ENCODE measurements at regions not wholly inside any gene's neighbourhood (a gene's known extent, or its start where the extent isn't known, plus 50 kb on each side); places are given as distances from the start of the nearest gene placed in this dataset.
A peak's percentile ranks its signal among the peaks of the same experiment; 100 is the strongest.

DNA sequence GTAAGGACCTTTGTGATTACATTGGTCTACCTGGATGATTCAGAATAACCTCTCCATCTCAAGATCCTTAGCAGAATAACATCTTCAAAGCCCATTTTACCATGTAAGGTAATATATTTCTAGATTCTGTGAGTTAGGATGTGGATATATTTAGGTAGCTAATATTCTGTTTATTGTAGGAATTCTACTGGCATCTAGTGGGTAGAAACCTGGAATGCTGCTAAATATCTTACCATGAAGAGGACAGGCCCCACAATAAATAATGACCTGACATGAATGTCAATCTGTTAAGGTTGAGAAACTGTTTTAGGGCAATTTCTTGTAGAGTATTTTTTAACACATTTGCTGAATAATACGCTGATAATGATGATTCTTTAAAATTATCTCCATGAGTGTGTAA, 426.8 kb downstream of the MAN2A1 start:
- H3K27me3 ChIP-seq (ENCODE audit: insufficient read depth, poor library complexity, severe bottlenecking): peaks cover 4% of the 10 kb centered on the region
- TF ChIP-seq, protein P1, sequence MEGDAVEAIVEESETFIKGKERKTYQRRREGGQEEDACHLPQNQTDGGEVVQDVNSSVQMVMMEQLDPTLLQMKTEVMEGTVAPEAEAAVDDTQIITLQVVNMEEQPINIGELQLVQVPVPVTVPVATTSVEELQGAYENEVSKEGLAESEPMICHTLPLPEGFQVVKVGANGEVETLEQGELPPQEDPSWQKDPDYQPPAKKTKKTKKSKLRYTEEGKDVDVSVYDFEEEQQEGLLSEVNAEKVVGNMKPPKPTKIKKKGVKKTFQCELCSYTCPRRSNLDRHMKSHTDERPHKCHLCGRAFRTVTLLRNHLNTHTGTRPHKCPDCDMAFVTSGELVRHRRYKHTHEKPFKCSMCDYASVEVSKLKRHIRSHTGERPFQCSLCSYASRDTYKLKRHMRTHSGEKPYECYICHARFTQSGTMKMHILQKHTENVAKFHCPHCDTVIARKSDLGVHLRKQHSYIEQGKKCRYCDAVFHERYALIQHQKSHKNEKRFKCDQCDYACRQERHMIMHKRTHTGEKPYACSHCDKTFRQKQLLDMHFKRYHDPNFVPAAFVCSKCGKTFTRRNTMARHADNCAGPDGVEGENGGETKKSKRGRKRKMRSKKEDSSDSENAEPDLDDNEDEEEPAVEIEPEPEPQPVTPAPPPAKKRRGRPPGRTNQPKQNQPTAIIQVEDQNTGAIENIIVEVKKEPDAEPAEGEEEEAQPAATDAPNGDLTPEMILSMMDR (IDR thresholded peaks at IDR 0.05; ENCODE audit: poor library complexity, severe bottlenecking): no peak
- DNase-seq (ENCODE audit: low spot score) (no peak), ATAC-seq (ENCODE audit: low read depth) (no peak)
- H3K27ac ChIP-seq (ENCODE audit: poor library complexity, severe bottlenecking): no peak overlapping the region
- no peaks in the 10 kb centered on the region for H3K9me3 ChIP-seq (ENCODE audit: severe bottlenecking)
- no peaks in the 10 kb centered on the region for H3K36me3 ChIP-seq (ENCODE audit: low read depth)
- H3K4me1 ChIP-seq (ENCODE audit: insufficient read depth, poor library complexity, severe bottlenecking): no peaks in the 10 kb centered on the region
- no peak overlapping the region for H3K4me3 ChIP-seq (ENCODE audit: severe bottlenecking)

DNA sequence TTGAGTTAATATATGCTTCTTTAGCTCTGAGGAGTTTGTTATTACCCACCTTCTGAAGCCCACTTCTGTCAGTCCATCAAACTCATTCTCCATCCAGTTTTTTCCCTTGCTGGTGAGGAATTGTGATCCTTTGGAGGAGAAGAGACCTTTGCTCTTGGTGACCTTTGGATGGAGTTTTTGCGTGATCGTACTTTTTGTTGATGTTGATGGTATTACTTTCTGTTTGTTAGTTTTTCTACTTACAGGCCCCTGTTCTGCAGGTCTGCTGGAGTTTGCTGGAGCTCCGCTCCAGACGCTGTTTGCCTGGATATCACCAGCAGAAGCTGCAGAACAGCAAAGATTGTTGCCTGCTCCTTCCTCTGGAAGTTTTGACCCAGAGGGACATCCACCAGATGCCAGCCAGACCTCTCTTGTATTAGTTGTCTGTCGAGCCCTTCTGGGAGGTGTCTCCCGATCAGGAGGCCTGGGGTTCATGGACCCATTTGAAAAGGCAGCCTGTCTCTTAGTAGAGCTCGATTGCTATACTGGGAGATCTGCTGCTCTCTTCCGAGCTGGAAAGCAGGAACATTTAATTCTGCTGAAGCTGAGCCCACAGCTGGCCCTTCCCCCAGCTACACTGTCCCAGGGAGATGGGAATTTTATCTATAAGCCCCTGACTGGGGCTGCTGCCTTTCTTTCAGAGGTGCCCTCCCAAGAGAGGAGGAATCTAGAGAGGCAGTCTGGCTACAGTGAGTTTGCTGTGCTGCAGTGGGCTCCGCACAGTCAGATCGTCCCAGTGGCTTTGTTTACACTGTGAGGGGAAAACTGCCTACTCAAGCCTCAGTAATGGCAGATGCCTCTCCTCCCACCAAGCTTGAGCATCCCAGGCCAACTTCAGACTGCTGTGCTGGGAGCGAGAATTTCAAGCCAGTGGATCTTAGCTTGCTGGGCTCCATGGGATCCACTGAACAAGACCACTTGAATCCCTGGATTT, 445.5 kb downstream of the MAN2A1 start:
- Histone ChIP-seq H3K27ac (ENCODE audit: poor library complexity, severe bottlenecking) (no peak overlapping the region), H3K27me3 (ENCODE audit: insufficient read depth, poor library complexity, severe bottlenecking) (no peaks in the 10 kb centered on the region), H3K9me3 (ENCODE audit: severe bottlenecking) (no peaks in the 10 kb centered on the region), H3K36me3 (ENCODE audit: low read depth) (no peaks in the 10 kb centered on the region), H3K4me3 (ENCODE audit: severe bottlenecking) (no peak overlapping the region), H3K4me1 (ENCODE audit: insufficient read depth, poor library complexity, severe bottlenecking) (no peaks in the 10 kb centered on the region)
- TF ChIP-seq, protein P1 (IDR thresholded peaks at IDR 0.05; ENCODE audit: poor library complexity, severe bottlenecking): no peak
- DNase-seq (ENCODE audit: low spot score): no peak
- no peak for ATAC-seq (ENCODE audit: low read depth)

DNA sequence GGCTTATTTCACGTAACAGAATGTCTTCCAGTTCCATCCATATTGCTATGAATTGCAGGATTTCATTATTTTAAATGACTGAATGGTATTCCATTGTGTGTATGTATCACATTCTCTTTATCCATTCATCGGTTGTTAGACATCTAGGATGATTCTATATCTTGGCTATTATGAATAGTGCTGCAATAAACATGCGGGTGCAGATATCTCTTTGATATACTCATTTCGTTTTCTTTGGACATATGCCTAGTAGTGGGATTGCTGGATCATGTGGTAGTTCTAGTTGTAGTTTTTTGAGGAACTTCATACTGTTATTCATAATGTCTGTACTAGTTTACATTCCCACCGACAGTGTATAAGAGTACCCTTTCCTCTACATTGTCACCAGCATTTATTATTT, 460.5 kb downstream of the MAN2A1 start:
- no peaks in the 10 kb centered on the region for H3K4me1 ChIP-seq (ENCODE audit: insufficient read depth, poor library complexity, severe bottlenecking)
- H3K36me3 ChIP-seq (ENCODE audit: low read depth): no peaks in the 10 kb centered on the region
- no peaks in the 10 kb centered on the region for H3K27me3 ChIP-seq (ENCODE audit: insufficient read depth, poor library complexity, severe bottlenecking)
- peak; percentile 60 for ATAC-seq (ENCODE audit: low read depth)
- H3K9me3 ChIP-seq (ENCODE audit: severe bottlenecking): no peaks in the 10 kb centered on the region
- TF ChIP-seq, protein P1 (IDR thresholded peaks at IDR 0.05; ENCODE audit: poor library complexity, severe bottlenecking): no peak
- H3K4me3 ChIP-seq (ENCODE audit: severe bottlenecking): no peak overlapping the region
- no peak for DNase-seq (ENCODE audit: low spot score)
- H3K27ac ChIP-seq (ENCODE audit: poor library complexity, severe bottlenecking): no peak overlapping the region

DNA sequence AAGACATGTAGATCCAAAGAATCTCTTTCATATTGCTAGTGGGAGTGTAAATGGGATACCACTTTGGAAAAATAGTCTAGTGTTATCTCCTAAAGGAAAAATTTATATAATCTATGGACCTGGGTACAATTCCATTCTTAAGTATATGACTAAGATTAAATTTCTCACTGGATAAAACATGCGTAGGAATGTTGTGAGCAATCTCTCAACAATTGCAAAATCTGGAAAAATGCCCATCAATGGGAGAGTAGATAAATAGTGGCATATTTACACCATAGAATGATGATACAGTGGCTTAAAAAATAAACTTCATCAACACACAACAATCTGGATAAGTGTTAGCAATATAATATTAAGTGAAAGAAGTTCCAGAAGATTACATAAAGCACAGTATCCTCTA, 469.5 kb downstream of the MAN2A1 start:
- Histone ChIP-seq H3K4me1 (ENCODE audit: insufficient read depth, poor library complexity, severe bottlenecking) (peaks cover 40% of the 10 kb centered on the region), H3K36me3 (ENCODE audit: low read depth) (no peaks in the 10 kb centered on the region), H3K27me3 (ENCODE audit: insufficient read depth, poor library complexity, severe bottlenecking) (no peaks in the 10 kb centered on the region), H3K9me3 (ENCODE audit: severe bottlenecking) (no peaks in the 10 kb centered on the region), H3K27ac (ENCODE audit: poor library complexity, severe bottlenecking) (peak overlapping the region; percentile 86), H3K4me3 (ENCODE audit: severe bottlenecking) (no peak overlapping the region)
- peak; percentile 86 for ATAC-seq (ENCODE audit: low read depth)
- DNase-seq (ENCODE audit: low spot score): no peak
- TF ChIP-seq, protein P1 (IDR thresholded peaks at IDR 0.05; ENCODE audit: poor library complexity, severe bottlenecking): no peak

DNA sequence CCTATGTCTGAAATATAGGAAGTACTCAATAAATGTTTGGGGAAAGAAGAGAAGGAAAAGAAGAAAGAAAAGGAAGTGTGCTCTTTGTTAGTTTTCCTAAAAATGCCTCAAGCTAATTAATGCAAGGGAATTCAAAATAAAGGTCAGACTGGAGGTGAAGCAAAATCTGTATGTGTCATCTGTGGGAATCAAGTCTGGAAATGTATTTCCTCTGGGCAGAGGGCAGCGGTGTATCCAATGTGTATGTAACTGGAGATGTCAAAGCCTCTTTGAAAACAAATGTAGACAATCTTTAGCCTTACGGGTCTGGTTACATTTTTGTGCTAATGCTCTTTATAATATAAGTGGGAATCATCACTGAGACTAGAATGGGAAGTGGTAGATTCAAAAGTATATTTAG, 471.4 kb downstream of the MAN2A1 start:
- H3K27ac ChIP-seq (ENCODE audit: poor library complexity, severe bottlenecking): peak overlapping the region; percentile 86
- no peaks in the 10 kb centered on the region for H3K36me3 ChIP-seq (ENCODE audit: low read depth)
- H3K27me3 ChIP-seq (ENCODE audit: insufficient read depth, poor library complexity, severe bottlenecking): no peaks in the 10 kb centered on the region
- TF ChIP-seq, protein P1 (IDR thresholded peaks at IDR 0.05; ENCODE audit: poor library complexity, severe bottlenecking): no peak
- DNase-seq (ENCODE audit: low spot score) (no peak), ATAC-seq (ENCODE audit: low read depth) (peak; percentile 77)
- no peaks in the 10 kb centered on the region for H3K9me3 ChIP-seq (ENCODE audit: severe bottlenecking)
- peaks cover 40% of the 10 kb centered on the region for H3K4me1 ChIP-seq (ENCODE audit: insufficient read depth, poor library complexity, severe bottlenecking)
- H3K4me3 ChIP-seq (ENCODE audit: severe bottlenecking): no peak overlapping the region

All from RWPE2 (cell line).